GM23248 (cell line): ENCODE measurements at regions not wholly inside any gene's neighbourhood (a gene's known extent, or its start where the extent isn't known, plus 50 kb on each side); places are given as distances from the start of the nearest gene placed in this dataset.

Experiments
- EZH2 ChIP-seq: fragments of 200-600 bp; sonication (generic); IDR thresholded peaks from 2 replicates; pipeline ENCODE4 v1.6.1; 2018; ENCODE audit warnings: antibody characterized with exemption, mild to moderate bottlenecking; ENCODE audit not compliant: insufficient read depth, poor library complexity, severe bottlenecking
- EZH2phosphoT487 ChIP-seq: fragments of 200-600 bp; sonication (generic); IDR thresholded peaks from 2 replicates; pipeline ENCODE4 v1.6.1; 2018; ENCODE audit warnings: antibody characterized with exemption, moderate library complexity, mild to moderate bottlenecking, low read depth; ENCODE audit not compliant: insufficient read depth

- TF ChIP-seq EZH2phosphoT487 (no peak), EZH2 (no peak)
Measured at GRCh38 chr17:68694791-68695485, 93.8 kb upstream of the FAM20A start.
